C4-2B (cell line): ENCODE measurements at regions not wholly inside any gene's neighbourhood (a gene's known extent, or its start where the extent isn't known, plus 50 kb on each side); places are given as distances from the start of the nearest gene placed in this dataset.

Source experiments
- H3K27ac ChIP-seq: fragments of 450-650 bp; 2 replicates; pipeline ENCODE4 v1.5.1; 2017
- ZFX ChIP-seq: fragments of 450-650 bp; IDR thresholded peaks from 2 replicates; pipeline ENCODE4 v1.6.1; 2017
- TF ChIP-seq, protein P1 (sequence below): fragments of 450-650 bp; conservative IDR thresholded peaks from 2 replicates; pipeline ENCODE4 v1.5.1; 2017; ENCODE audit warnings: mild to moderate bottlenecking

- TF ChIP-seq, protein P1, sequence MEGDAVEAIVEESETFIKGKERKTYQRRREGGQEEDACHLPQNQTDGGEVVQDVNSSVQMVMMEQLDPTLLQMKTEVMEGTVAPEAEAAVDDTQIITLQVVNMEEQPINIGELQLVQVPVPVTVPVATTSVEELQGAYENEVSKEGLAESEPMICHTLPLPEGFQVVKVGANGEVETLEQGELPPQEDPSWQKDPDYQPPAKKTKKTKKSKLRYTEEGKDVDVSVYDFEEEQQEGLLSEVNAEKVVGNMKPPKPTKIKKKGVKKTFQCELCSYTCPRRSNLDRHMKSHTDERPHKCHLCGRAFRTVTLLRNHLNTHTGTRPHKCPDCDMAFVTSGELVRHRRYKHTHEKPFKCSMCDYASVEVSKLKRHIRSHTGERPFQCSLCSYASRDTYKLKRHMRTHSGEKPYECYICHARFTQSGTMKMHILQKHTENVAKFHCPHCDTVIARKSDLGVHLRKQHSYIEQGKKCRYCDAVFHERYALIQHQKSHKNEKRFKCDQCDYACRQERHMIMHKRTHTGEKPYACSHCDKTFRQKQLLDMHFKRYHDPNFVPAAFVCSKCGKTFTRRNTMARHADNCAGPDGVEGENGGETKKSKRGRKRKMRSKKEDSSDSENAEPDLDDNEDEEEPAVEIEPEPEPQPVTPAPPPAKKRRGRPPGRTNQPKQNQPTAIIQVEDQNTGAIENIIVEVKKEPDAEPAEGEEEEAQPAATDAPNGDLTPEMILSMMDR = peak; percentile 28
- TF ChIP-seq ZFX = no peak
- no peak overlapping the region for H3K27ac ChIP-seq
Observed at GRCh38 chr12:56839915-56840325, 76.8 kb downstream of the HSD17B6 start.

GRCh38 chr12:56839489-56839848 is 76.3 kb downstream of the HSD17B6 start:
- H3K27ac ChIP-seq = no peak overlapping the region
- TF ChIP-seq, protein P1 = no peak
- no peak for TF ChIP-seq ZFX

DNA sequence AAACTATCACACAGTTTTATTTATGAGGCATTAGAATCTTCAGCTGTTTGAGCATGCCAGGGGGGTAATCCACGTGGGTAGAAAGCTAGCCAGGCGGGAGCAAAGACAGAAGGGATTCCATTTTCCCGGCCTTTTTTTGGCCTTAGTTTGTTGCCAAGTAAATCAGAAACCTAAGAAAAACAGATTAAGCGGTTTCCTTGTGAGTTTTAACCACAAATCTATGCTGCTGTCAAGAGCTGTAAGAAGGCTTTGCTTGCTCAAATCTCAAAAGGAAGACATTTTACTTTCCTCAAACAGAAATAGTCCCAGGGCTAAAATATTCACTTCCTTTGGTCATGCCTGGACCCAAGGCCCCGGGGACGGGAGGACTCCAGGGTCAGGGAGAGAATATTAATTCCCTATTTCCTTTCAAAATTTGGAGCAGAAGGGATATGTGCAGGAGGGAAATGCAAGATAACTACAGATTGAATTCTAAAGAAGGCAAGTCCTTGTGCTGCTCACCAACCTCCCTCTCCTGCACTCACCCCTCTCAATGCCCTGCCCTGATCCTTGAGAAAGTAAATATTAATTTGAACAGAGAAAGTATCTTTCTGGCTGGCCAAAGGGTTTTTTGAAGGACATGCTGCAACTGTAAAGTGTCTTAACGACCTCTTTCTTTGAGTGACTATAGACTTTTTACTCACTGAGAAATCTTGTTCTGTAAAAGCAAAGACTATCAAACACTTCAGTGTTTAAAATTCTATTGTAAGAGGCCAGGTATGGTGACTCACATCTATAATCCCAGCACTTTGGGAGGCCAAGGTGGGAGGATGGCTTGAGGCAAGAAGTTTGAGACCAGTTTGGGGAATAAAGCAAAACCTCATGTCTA is 75.7 kb downstream of the HSD17B6 start:
- TF ChIP-seq ZFX = no peak
- no peak overlapping the region for H3K27ac ChIP-seq
